GM19397 (cell line): ENCODE measurements at regions not wholly inside any gene's neighbourhood (a gene's known extent, or its start where the extent isn't known, plus 50 kb on each side); places are given as distances from the start of the nearest gene placed in this dataset.

ENCODE experiments used
- ATAC-seq: cut with Tn5 transposase; IDR thresholded peaks from one replicate; pipeline ENCODE4 v1.9.1; 2021; ENCODE audit warnings: mild to moderate bottlenecking, moderate library complexity; ENCODE audit not compliant: unreplicated experiment

GRCh38 chr12:108029051-108029835 lies 99.8 kb upstream of the WSCD2 start:
- ATAC-seq, result no peak

GRCh38 chr12:108033090-108033489 lies 96.0 kb upstream of the WSCD2 start:
- ATAC-seq, result no peak

- no peak for ATAC-seq
Measured at GRCh38 chr12:108035372-108035771, 93.7 kb upstream of the WSCD2 start.

- no peak for ATAC-seq
Measured at GRCh38 chr12:108037960-108038359, 91.1 kb upstream of the WSCD2 start.

- ATAC-seq, result no peak
Measured at GRCh38 chr12:108039794-108040193, 89.3 kb upstream of the WSCD2 start.

- no peak for ATAC-seq
Measured at GRCh38 chr12:108040947-108041346, 88.1 kb upstream of the WSCD2 start.

GRCh38 chr12:108043286-108043685 lies 85.8 kb upstream of the WSCD2 start:
- ATAC-seq, result no peak

- no peak for ATAC-seq
Measured at GRCh38 chr12:108043750-108044533, 85.1 kb upstream of the WSCD2 start.

- no peak for ATAC-seq
Measured at GRCh38 chr12:108046135-108046534, 83.0 kb upstream of the WSCD2 start.

GRCh38 chr12:108046650-108047049 lies 82.4 kb upstream of the WSCD2 start:
- ATAC-seq, result no peak

- no peak for ATAC-seq
Measured at GRCh38 chr12:108047071-108047550, 82.0 kb upstream of the WSCD2 start.

GRCh38 chr12:108048686-108049085 lies 80.4 kb upstream of the WSCD2 start:
- ATAC-seq, result no peak

GRCh38 chr12:108050696-108051095 lies 78.4 kb upstream of the WSCD2 start:
- ATAC-seq, result no peak

- no peak for ATAC-seq
Measured at GRCh38 chr12:108052260-108052659, 76.8 kb upstream of the WSCD2 start.

- ATAC-seq, result no peak
Measured at GRCh38 chr12:108053512-108053911, 75.6 kb upstream of the WSCD2 start.

GRCh38 chr12:108054496-108054895 lies 74.6 kb upstream of the WSCD2 start:
- no peak for ATAC-seq

- ATAC-seq, result no peak
Measured at GRCh38 chr12:108055141-108055540, 73.9 kb upstream of the WSCD2 start.

GRCh38 chr12:108060067-108060466 lies 69.0 kb upstream of the WSCD2 start:
- no peak for ATAC-seq

GRCh38 chr12:108060903-108061302 lies 68.2 kb upstream of the WSCD2 start:
- ATAC-seq, result no peak

- no peak for ATAC-seq
Measured at GRCh38 chr12:108063192-108063591, 65.9 kb upstream of the WSCD2 start.

GRCh38 chr12:108065069-108065468 lies 64.0 kb upstream of the WSCD2 start:
- ATAC-seq, result no peak
